H1 (cell line): ENCODE measurements at regions not wholly inside any gene's neighbourhood (a gene's known extent, or its start where the extent isn't known, plus 50 kb on each side); places are given as distances from the start of the nearest gene placed in this dataset.

Source experiments
- BCL11A ChIP-seq, 2 experiments: IDR thresholded peaks; one replicate each; pipeline ENCODE4 v1.6.1; 2011; ENCODE audit warnings: low read depth in 2 of 2, low read length in 2 of 2, mild to moderate bottlenecking in 2 of 2
- CHD1 ChIP-seq: IDR thresholded peaks from 2 replicates; pipeline ENCODE4 v1.6.1; 2012; ENCODE audit warnings: low read depth, low read length, improper control_type of control experiment
- HDAC2 ChIP-seq, 2 experiments: fragments of 300-600 bp in 1 of 2; sonication (generic) in 1 of 2; IDR thresholded peaks; 2 replicates each; pipeline ENCODE4 v1.6.1; 2011 to 2012; ENCODE audit warnings: low read depth in 2 of 2, low read length in 2 of 2, mild to moderate bottlenecking in 2 of 2, moderate library complexity in 2 of 2, borderline replicate concordance in 1 of 2, inconsistent platforms in 1 of 2

- no peak for TF ChIP-seq HDAC2 (IDR thresholded peaks at IDR 0.05; ENCODE audit: borderline replicate concordance in 1 of 2, low read depth in 2 of 2, low read length in 2 of 2)
- TF ChIP-seq BCL11A (IDR thresholded peaks at IDR 0.05; ENCODE audit: low read depth in 2 of 2, low read length in 2 of 2) = no peak
- no peak for TF ChIP-seq CHD1
- TF ChIP-seq, all 59 proteins: peak for 0
Observed at GRCh38 chrX:67780694-67781109, 236.9 kb downstream of the AR start (continued).
